ENCODE measurements at regions not wholly inside any gene's neighbourhood (a gene's known extent, or its start where the extent isn't known, plus 50 kb on each side); places are given as distances from the start of the nearest gene placed in this dataset.

DNA sequence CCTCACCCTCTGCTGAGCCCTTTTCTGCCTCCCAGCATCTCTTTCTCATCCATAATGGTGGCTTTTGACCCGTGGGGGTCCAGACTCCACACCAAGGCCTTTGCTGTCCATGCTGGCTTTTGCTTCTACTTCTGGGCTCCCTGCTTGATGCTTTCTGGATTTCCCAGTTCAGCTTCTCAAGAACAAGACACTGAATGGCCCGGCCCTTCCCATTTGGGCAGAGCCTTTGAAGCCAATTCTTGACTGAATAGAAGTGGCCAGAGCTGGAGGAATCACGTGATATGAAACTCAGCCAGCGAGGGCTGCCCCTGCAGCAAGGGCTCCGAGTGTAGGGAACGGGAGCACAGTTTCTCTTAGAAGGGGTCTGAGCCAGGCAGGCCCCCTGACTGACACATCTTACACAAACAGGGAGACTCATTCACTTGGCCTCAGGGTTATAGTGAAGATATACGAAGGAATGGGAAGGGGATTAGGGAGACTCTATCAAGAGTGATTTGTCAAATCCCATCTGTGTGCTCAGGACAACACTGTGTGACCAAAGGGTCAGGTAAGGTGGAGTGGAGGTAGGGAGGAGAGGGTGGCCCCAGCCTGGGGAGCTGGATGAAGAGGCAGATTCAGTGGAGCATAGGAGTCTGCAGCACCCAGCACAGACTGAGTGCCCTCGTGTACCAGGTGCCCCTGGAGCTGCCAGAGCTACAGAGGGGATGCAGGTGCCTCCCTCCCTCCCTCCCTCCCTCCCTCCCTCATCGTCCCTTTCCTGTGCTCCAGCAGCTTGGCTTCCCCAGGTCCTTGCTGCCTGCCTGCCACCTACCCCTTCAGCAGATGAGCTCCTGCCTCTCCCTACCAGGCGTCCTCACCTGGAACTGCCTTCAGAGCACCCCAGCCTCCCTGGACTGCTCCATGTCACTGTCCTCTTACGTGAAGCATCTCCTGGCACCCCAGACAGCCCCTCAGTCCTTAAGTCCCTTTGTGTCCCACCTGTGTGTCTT lies 106.0 kb downstream of the TRIM29 start:
- no peaks in the 10 kb centered on the region for H3K36me3 ChIP-seq
- no peak overlapping the region for H3K4me3 ChIP-seq
- no peak for DNase-seq
- intact Hi-C loops (cut with DNase I), result no loop called here
- H3K27ac ChIP-seq, result no peak overlapping the region
- no peak for ATAC-seq
- TF ChIP-seq, protein P1, sequence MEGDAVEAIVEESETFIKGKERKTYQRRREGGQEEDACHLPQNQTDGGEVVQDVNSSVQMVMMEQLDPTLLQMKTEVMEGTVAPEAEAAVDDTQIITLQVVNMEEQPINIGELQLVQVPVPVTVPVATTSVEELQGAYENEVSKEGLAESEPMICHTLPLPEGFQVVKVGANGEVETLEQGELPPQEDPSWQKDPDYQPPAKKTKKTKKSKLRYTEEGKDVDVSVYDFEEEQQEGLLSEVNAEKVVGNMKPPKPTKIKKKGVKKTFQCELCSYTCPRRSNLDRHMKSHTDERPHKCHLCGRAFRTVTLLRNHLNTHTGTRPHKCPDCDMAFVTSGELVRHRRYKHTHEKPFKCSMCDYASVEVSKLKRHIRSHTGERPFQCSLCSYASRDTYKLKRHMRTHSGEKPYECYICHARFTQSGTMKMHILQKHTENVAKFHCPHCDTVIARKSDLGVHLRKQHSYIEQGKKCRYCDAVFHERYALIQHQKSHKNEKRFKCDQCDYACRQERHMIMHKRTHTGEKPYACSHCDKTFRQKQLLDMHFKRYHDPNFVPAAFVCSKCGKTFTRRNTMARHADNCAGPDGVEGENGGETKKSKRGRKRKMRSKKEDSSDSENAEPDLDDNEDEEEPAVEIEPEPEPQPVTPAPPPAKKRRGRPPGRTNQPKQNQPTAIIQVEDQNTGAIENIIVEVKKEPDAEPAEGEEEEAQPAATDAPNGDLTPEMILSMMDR (IDR thresholded peaks at IDR 0.05), result no peak
- peaks cover 0 to 38% (median 11%) of the 10 kb centered on the region in 7 donors for H3K27me3 ChIP-seq
- peaks cover 0 to 13% (median 0%) of the 10 kb centered on the region in 11 donors for H3K9me3 ChIP-seq
- peaks cover 0 to 5% (median 0%) of the 10 kb centered on the region in 9 donors for H3K4me1 ChIP-seq
- 57 to 60% methylated on average over 10 to 11 of the region's 11 CpGs for WGBS, 2 donors

DNA sequence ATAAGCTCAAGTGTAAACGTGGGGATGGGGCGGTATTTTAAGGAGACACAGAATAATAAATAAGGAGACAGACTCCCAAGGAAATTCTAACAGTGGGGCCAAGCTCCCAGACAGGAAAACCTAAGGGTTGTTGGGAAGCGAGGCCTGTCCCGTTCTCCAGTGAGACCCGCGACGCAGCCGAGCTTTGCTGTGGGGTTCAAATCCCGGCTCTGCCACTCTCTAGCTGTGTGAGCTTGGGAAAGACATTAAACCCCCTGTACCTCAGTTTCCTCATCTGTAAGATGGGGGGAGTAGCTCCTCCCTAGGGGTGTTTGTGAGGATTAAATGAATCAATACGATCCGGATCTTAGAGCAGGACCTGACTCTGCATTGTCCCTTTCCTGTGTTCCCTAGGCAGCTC lies 106.8 kb downstream of the TRIM29 start:
- DNase-seq, result no peak
- Histone ChIP-seq H3K4me3 (no peak overlapping the region), H3K27ac (no peak overlapping the region), H3K4me1 (peaks cover 0 to 5% (median 0%) of the 10 kb centered on the region in 9 donors), H3K9me3 (peaks cover 0 to 8% (median 0%) of the 10 kb centered on the region in 11 donors), H3K27me3 (peaks cover 0 to 43% (median 15%) of the 10 kb centered on the region in 7 donors), H3K36me3 (no peaks in the 10 kb centered on the region)
- no peak for ATAC-seq
- intact Hi-C loops (cut with DNase I), result no loop called here
- TF ChIP-seq, protein P1 (IDR thresholded peaks at IDR 0.05), result no peak
- 81 to 85% methylated on average over 11 of the region's 11 CpGs for WGBS, 2 donors

DNA sequence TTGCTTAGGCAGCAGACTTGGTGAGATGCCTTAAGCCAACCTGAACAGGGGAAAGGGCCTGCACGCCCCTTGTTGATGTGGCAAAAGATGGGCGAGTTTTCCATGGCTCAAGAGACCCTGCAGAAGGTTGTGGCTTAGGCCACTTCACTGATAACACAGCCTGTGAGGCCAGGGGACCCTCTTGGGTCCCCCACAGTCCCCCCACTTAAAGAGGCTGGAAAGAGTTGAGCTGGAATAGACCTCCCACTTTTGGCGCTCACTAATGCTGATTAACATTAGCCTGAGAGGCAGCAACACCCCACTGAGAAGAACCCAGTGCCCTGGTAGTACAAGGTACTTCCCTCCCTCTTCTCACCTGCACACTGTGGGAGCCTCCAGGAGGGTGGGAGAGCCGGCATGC lies 107.5 kb downstream of the TRIM29 start:
- Histone ChIP-seq H3K9me3 (peaks cover 0 to under 1% (median 0%) of the 10 kb centered on the region in 11 donors), H3K4me1 (peaks cover 0 to 5% (median 0%) of the 10 kb centered on the region in 9 donors), H3K36me3 (no peaks in the 10 kb centered on the region), H3K27ac (no peak overlapping the region), H3K27me3 (peaks cover 0 to 48% (median 16%) of the 10 kb centered on the region in 7 donors), H3K4me3 (no peak overlapping the region)
- ATAC-seq (no peak), DNase-seq (no peak)
- TF ChIP-seq, protein P1 (IDR thresholded peaks at IDR 0.05), result no peak
- intact Hi-C loops (cut with DNase I), result no loop called here
- 71 to 81% methylated on average over 4 of the region's 4 CpGs for WGBS, 2 donors

DNA sequence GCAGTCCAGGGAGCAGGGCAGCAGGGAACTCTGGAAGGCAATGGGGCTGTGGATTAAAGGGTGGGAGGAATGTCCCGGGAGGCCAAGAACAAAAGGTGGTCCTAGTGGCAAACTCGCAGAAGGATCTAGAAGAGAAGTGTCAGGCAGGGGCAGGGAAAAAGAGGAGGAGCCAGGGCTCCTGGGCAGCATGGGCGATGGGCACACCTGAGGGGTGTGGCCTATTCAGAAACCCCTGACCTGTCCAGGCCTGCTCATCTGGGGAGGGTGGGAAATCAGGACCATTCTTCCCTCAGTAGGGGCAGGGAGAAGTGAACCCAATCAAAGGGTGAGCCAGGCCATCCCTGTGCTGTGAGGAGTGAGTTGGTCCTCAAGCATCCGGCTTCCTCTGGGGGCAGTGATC lies 108.6 kb downstream of the TRIM29 start:
- H3K36me3 ChIP-seq, result no peaks in the 10 kb centered on the region
- H3K27ac ChIP-seq, result no peak overlapping the region
- DNase-seq (no peak), ATAC-seq (no peak)
- H3K27me3 ChIP-seq, result peaks cover 0 to 58% (median 16%) of the 10 kb centered on the region in 7 donors
- intact Hi-C loops (cut with DNase I), result no loop called here
- WGBS, 2 donors, result 88 to 91% methylated on average over 4 of the region's 4 CpGs
- peaks cover 0 to 5% (median 0%) of the 10 kb centered on the region in 9 donors for H3K4me1 ChIP-seq
- H3K4me3 ChIP-seq, result no peak overlapping the region
- H3K9me3 ChIP-seq, result no peaks in the 10 kb centered on the region
- TF ChIP-seq, protein P1 (IDR thresholded peaks at IDR 0.05), result no peak

Measured in heart right ventricle (tissue), 16 donors.